ENCODE measurements at regions not wholly inside any gene's neighbourhood (a gene's known extent, or its start where the extent isn't known, plus 50 kb on each side); places are given as distances from the start of the nearest gene placed in this dataset.

DNA sequence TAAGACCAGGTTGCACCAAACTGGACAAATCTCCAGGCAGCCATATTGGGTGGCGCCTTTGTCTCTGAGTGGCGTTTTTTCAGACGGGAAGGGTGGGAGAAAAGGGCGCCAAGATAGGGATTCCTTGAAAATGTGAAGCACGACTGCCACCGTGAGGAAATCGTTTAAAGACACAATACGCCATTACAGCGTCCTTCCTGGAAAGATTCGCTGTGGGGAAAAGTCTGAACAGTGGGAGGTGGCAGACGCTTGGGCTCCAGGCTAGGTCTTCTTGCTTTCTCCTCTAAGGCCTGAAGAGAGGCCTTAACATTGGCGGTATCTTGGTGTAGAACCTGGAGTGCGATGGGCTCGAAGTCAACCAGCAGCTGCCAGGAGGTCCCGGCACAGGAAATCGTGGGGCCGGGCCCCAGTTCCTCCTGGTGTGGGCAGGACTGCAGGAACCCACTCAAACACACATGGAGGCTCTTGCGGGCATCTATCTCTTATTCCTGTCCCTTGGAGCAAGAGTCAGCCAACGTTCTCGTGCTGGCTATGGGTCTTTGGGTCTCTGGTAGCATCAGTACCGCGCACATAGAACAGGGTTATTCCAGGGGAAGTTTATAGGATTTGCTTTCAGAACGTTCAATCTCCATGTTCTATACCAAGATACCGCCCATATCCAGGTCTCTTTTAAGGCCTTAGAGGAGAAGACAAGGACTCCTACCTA, 208.8 kb downstream of the OR13H1 start:
- Histone ChIP-seq H3K27ac (replicated peaks) (peak overlapping the region; percentile 78), H3K27me3 (ENCODE audit: insufficient read depth, poor library complexity, severe bottlenecking) (no peaks in the 10 kb centered on the region), H3K4me3 (replicated peaks; ENCODE audit: insufficient read depth, low read length) (no peak overlapping the region)
- TF ChIP-seq GABPA (IDR thresholded peaks at IDR 0.05; ENCODE audit: low read depth) = no peak
- TF ChIP-seq, protein P1, sequence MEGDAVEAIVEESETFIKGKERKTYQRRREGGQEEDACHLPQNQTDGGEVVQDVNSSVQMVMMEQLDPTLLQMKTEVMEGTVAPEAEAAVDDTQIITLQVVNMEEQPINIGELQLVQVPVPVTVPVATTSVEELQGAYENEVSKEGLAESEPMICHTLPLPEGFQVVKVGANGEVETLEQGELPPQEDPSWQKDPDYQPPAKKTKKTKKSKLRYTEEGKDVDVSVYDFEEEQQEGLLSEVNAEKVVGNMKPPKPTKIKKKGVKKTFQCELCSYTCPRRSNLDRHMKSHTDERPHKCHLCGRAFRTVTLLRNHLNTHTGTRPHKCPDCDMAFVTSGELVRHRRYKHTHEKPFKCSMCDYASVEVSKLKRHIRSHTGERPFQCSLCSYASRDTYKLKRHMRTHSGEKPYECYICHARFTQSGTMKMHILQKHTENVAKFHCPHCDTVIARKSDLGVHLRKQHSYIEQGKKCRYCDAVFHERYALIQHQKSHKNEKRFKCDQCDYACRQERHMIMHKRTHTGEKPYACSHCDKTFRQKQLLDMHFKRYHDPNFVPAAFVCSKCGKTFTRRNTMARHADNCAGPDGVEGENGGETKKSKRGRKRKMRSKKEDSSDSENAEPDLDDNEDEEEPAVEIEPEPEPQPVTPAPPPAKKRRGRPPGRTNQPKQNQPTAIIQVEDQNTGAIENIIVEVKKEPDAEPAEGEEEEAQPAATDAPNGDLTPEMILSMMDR (IDR thresholded peaks at IDR 0.05; ENCODE audit: insufficient read depth, low read length) = no peak
- peak in 1 of 2 experiments; percentile 80 for DNase-seq (ENCODE audit: low read depth in 1 of 2, low spot score in 1 of 2)

GRCh38 chrX:131762802-131763234, 218.9 kb downstream of the OR13H1 start:
- H3K4me3 ChIP-seq (replicated peaks; ENCODE audit: insufficient read depth, low read length) = no peak overlapping the region
- TF ChIP-seq, protein P1 (IDR thresholded peaks at IDR 0.05; ENCODE audit: insufficient read depth, low read length) = no peak
- TF ChIP-seq REST (IDR thresholded peaks at IDR 0.05; ENCODE audit: insufficient replicate concordance, low read depth) = no peak
- no peak for TF ChIP-seq POLR2AphosphoS5 (IDR thresholded peaks at IDR 0.05; ENCODE audit: low read depth)
- no peak for TF ChIP-seq GABPA (IDR thresholded peaks at IDR 0.05; ENCODE audit: low read depth)
- no peak for TF ChIP-seq SPI1 (IDR thresholded peaks at IDR 0.05; ENCODE audit: borderline replicate concordance, low read depth)
- peak in 1 of 2 experiments; percentile 68 for DNase-seq (ENCODE audit: low read depth in 1 of 2, low spot score in 1 of 2)
- H3K27me3 ChIP-seq (ENCODE audit: insufficient read depth, poor library complexity, severe bottlenecking) = no peaks in the 10 kb centered on the region
- peak overlapping the region; percentile 31; the same call in 1 of the 2 replicates for H3K27ac ChIP-seq (replicated peaks)

DNA sequence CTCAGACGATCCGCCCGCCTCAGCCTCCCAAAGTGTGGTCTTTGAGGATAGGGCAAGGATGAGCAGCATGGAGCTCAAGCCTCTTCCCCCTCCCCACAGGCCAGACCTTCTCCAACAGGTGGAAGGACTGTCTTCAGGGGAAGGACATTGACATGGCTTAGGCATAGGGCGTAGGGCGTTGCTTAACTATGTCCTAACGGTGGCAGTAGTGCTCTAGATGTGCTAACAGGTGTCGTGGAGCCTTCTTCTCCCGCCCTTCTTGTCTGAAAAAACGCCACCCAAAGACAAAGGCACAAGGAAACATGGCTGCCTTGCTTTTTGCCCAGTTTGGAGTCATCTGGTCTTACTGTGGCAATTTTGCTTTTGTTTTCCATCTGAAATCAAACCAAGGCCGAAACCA, 219.8 kb downstream of the OR13H1 start:
- no peak overlapping the region for H3K27ac ChIP-seq (replicated peaks)

GRCh38 chrX:131764216-131764615, 220.3 kb downstream of the OR13H1 start:
- Histone ChIP-seq H3K27me3 (ENCODE audit: insufficient read depth, poor library complexity, severe bottlenecking) (no peaks in the 10 kb centered on the region), H3K27ac (replicated peaks) (no peak overlapping the region), H3K4me3 (replicated peaks; ENCODE audit: insufficient read depth, low read length) (no peak overlapping the region)
- no peak for DNase-seq (ENCODE audit: low read depth in 1 of 2, low spot score in 1 of 2)
- no peak for TF ChIP-seq GABPA (IDR thresholded peaks at IDR 0.05; ENCODE audit: low read depth)
- no peak for TF ChIP-seq SPI1 (IDR thresholded peaks at IDR 0.05; ENCODE audit: borderline replicate concordance, low read depth)
- TF ChIP-seq REST (IDR thresholded peaks at IDR 0.05; ENCODE audit: insufficient replicate concordance, low read depth) = no peak
- TF ChIP-seq POLR2AphosphoS5 (IDR thresholded peaks at IDR 0.05; ENCODE audit: low read depth) = no peak
- TF ChIP-seq, protein P1 (IDR thresholded peaks at IDR 0.05; ENCODE audit: insufficient read depth, low read length) = no peak

More for the DNA sequence above, 219.8 kb downstream of the OR13H1 start:
- TF ChIP-seq POLR2AphosphoS5 (IDR thresholded peaks at IDR 0.05; ENCODE audit: low read depth) = no peak
- TF ChIP-seq GABPA (IDR thresholded peaks at IDR 0.05; ENCODE audit: low read depth) = no peak
- no peak for TF ChIP-seq SPI1 (IDR thresholded peaks at IDR 0.05; ENCODE audit: borderline replicate concordance, low read depth)
- Histone ChIP-seq H3K4me3 (replicated peaks; ENCODE audit: insufficient read depth, low read length) (no peak overlapping the region), H3K27me3 (ENCODE audit: insufficient read depth, poor library complexity, severe bottlenecking) (no peaks in the 10 kb centered on the region)
- peak in 1 of 2 experiments; percentile 82 for DNase-seq (ENCODE audit: low read depth in 1 of 2, low spot score in 1 of 2)
